ENCODE measurements at regions not wholly inside any gene's neighbourhood (a gene's known extent, or its start where the extent isn't known, plus 50 kb on each side); places are given as distances from the start of the nearest gene placed in this dataset.
"Not testable (repeated sequence)": the region's sequence is repeated elsewhere in the genome, so short reads cannot be mapped to it uniquely, and the experiment has no call there.

- TF ChIP-seq POLR2A (IDR thresholded peaks at IDR 0.05; ENCODE audit: low read depth, low read length); POLR2AphosphoS5 (IDR thresholded peaks at IDR 0.05; ENCODE audit: low read depth, low read length); TAF1 (IDR thresholded peaks at IDR 0.05; ENCODE audit: low read depth, low read length); POU2F2 (IDR thresholded peaks at IDR 0.05; ENCODE audit: low read depth, low read length); SPI1 (IDR thresholded peaks at IDR 0.05; ENCODE audit: low read depth, low read length); PAX5 (IDR thresholded peaks at IDR 0.05; ENCODE audit: insufficient read depth, low read length, severe bottlenecking): not testable (repeated sequence)
Measured at GRCh38 chr6:97382071-97382470, 99.1 kb upstream of the MMS22L start.
